GM19468 (cell line): ENCODE measurements at regions not wholly inside any gene's neighbourhood (a gene's known extent, or its start where the extent isn't known, plus 50 kb on each side); places are given as distances from the start of the nearest gene placed in this dataset.
"Not testable (repeated sequence)": the region's sequence is repeated elsewhere in the genome, so short reads cannot be mapped to it uniquely, and the experiment has no call there.

ENCODE experiments used
- ATAC-seq: cut with Tn5 transposase; IDR thresholded peaks from one replicate; pipeline ENCODE4 v1.9.1; 2021; ENCODE audit warnings: mild to moderate bottlenecking, moderate library complexity, moderate number of reproducible peaks; ENCODE audit not compliant: unreplicated experiment; ENCODE audit errors: extremely low read depth

- ATAC-seq, result peak; percentile 47
Observed at GRCh38 chr5:163915481-163915961, 410.1 kb downstream of the MAT2B start.

- ATAC-seq, result peak; percentile 92
Observed at GRCh38 chr5:163916376-163916775, 411.0 kb downstream of the MAT2B start.

GRCh38 chr5:163916861-163917260, 411.4 kb downstream of the MAT2B start:
- ATAC-seq, result no peak

GRCh38 chr5:163917747-163918146, 412.3 kb downstream of the MAT2B start:
- ATAC-seq, result no peak

- ATAC-seq, result not testable (repeated sequence)
Observed at GRCh38 chr5:163934990-163935389, 429.6 kb downstream of the MAT2B start.

GRCh38 chr5:163938595-163938994, 433.2 kb downstream of the MAT2B start:
- no peak for ATAC-seq

- no peak for ATAC-seq
Observed at GRCh38 chr5:163941079-163941478, 435.7 kb downstream of the MAT2B start.

- no peak for ATAC-seq
Observed at GRCh38 chr5:163943546-163943945, 438.1 kb downstream of the MAT2B start.

- no peak for ATAC-seq
Observed at GRCh38 chr5:163944738-163945137, 439.3 kb downstream of the MAT2B start.

GRCh38 chr5:163947848-163948666, 442.6 kb downstream of the MAT2B start:
- no peak for ATAC-seq

- no peak for ATAC-seq
Observed at GRCh38 chr5:163950248-163950647, 444.8 kb downstream of the MAT2B start.

GRCh38 chr5:163951069-163951468, 445.6 kb downstream of the MAT2B start:
- ATAC-seq, result no peak

- no peak for ATAC-seq
Observed at GRCh38 chr5:163953901-163954300, 448.5 kb downstream of the MAT2B start.

- not testable (repeated sequence) for ATAC-seq
Observed at GRCh38 chr5:163961230-163961629, 455.8 kb downstream of the MAT2B start.

GRCh38 chr5:163963881-163964280, 458.5 kb downstream of the MAT2B start:
- no peak for ATAC-seq

GRCh38 chr5:163964671-163965070, 459.3 kb downstream of the MAT2B start:
- no peak for ATAC-seq

GRCh38 chr5:163967268-163967667, 461.8 kb downstream of the MAT2B start:
- no peak for ATAC-seq

GRCh38 chr5:163968651-163969050, 463.2 kb downstream of the MAT2B start:
- ATAC-seq, result no peak

- ATAC-seq, result no peak
Observed at GRCh38 chr5:163976696-163977095, 471.3 kb downstream of the MAT2B start.

GRCh38 chr5:163978897-163979296, 473.5 kb downstream of the MAT2B start:
- no peak for ATAC-seq

- ATAC-seq, result no peak
Observed at GRCh38 chr5:163988566-163988965, 483.1 kb downstream of the MAT2B start.

- ATAC-seq, result no peak
Observed at GRCh38 chr5:163993126-163993525, 487.7 kb downstream of the MAT2B start.
